DMS153 (cell line): ENCODE measurements at regions not wholly inside any gene's neighbourhood (a gene's known extent, or its start where the extent isn't known, plus 50 kb on each side); places are given as distances from the start of the nearest gene placed in this dataset.
"Not testable (repeated sequence)": the region's sequence is repeated elsewhere in the genome, so short reads cannot be mapped to it uniquely, and the experiment has no call there.

Experiments used
- DNase-seq: peaks from one replicate; lab custom pipeline; 2025; lab: John Stamatoyannopoulos, UW

- DNase-seq = no peak
Measured at GRCh38 chr7:20520530-20520929, 94.9 kb upstream of the ABCB5 start.

GRCh38 chr7:20521243-20521642 is 94.2 kb upstream of the ABCB5 start:
- DNase-seq = no peak

- DNase-seq = no peak
Measured at GRCh38 chr7:20529260-20529659, 86.2 kb upstream of the ABCB5 start.

GRCh38 chr7:20532890-20533289 is 82.6 kb upstream of the ABCB5 start:
- DNase-seq = no peak

- DNase-seq = no peak
Measured at GRCh38 chr7:20534543-20534942, 80.9 kb upstream of the ABCB5 start.

GRCh38 chr7:20535541-20535940 is 79.9 kb upstream of the ABCB5 start:
- DNase-seq = no peak

- DNase-seq = no peak
Measured at GRCh38 chr7:20539201-20539600, 76.3 kb upstream of the ABCB5 start.

- DNase-seq = peak; percentile 58
Measured at GRCh38 chr7:20541608-20542349, 73.7 kb upstream of the ABCB5 start.

GRCh38 chr7:20542594-20542993 is 72.9 kb upstream of the ABCB5 start:
- no peak for DNase-seq

- no peak for DNase-seq
Measured at GRCh38 chr7:20543500-20543899, 72.0 kb upstream of the ABCB5 start.

- DNase-seq = no peak
Measured at GRCh38 chr7:20545016-20545415, 70.5 kb upstream of the ABCB5 start.

GRCh38 chr7:20546958-20547357 is 68.5 kb upstream of the ABCB5 start:
- DNase-seq = not testable (repeated sequence)

GRCh38 chr7:20554072-20554471 is 61.4 kb upstream of the ABCB5 start:
- DNase-seq = no peak

GRCh38 chr7:20556091-20556490 is 59.4 kb upstream of the ABCB5 start:
- no peak for DNase-seq

- DNase-seq = no peak
Measured at GRCh38 chr7:20557116-20557515, 58.4 kb upstream of the ABCB5 start.

GRCh38 chr7:20558963-20559716 is 56.3 kb upstream of the ABCB5 start:
- DNase-seq = no peak

GRCh38 chr7:20559883-20560282 is 55.6 kb upstream of the ABCB5 start:
- DNase-seq = no peak

- DNase-seq = no peak
Measured at GRCh38 chr7:20560325-20561180, 54.9 kb upstream of the ABCB5 start.

GRCh38 chr7:20561466-20561865 is 54.0 kb upstream of the ABCB5 start:
- no peak for DNase-seq

- DNase-seq = no peak
Measured at GRCh38 chr7:20561908-20562307, 53.6 kb upstream of the ABCB5 start.

- no peak for DNase-seq
Measured at GRCh38 chr7:20562461-20562860, 53.0 kb upstream of the ABCB5 start.
